GM23338 (cell line): ENCODE measurements at regions not wholly inside any gene's neighbourhood (a gene's known extent, or its start where the extent isn't known, plus 50 kb on each side); places are given as distances from the start of the nearest gene placed in this dataset.

Source experiments
- CREB1 ChIP-seq: fragments of 250-450 bp; sonication (Bioruptor Pico); IDR thresholded peaks from 2 replicates; pipeline ENCODE4 v1.5.0; 2020; ENCODE audit warnings: low read depth, mild to moderate bottlenecking, moderate library complexity
- CTCF ChIP-seq, 2 experiments: fragments of 200-600 bp in 1 of 2; sonication (generic) in 1 of 2; conservative IDR thresholded peaks; 2 replicates each; pipeline versions ENCODE4 v1.5.1 to v1.6.1; 2016 to 2017; ENCODE audit warnings: antibody characterized with exemption in 2 of 2, low read depth in 2 of 2, mild to moderate bottlenecking in 2 of 2, moderate library complexity in 1 of 2
- EZH2 ChIP-seq: fragments of 200-600 bp; sonication (generic); IDR thresholded peaks from one replicate; pipeline ENCODE4 v1.8.0; 2017; ENCODE audit warnings: antibody characterized with exemption, mild to moderate bottlenecking, low read depth; ENCODE audit not compliant: unreplicated experiment
- EZH2phosphoT487 ChIP-seq: fragments of 200-600 bp; sonication (generic); IDR thresholded peaks from one replicate; pipeline ENCODE4 v1.8.1; 2018; ENCODE audit warnings: antibody characterized with exemption; ENCODE audit not compliant: unreplicated experiment
- JUNB ChIP-seq: IDR thresholded peaks from one replicate; pipeline ENCODE4 v1.6.1; 2016; ENCODE audit warnings: antibody characterized with exemption; ENCODE audit not compliant: unreplicated experiment
- NANOG ChIP-seq: IDR thresholded peaks from 2 replicates; pipeline ENCODE4 v1.6.1; 2016; ENCODE audit warnings: antibody characterized with exemption, borderline replicate concordance
- POLR2AphosphoS5 ChIP-seq: IDR thresholded peaks from 2 replicates; pipeline ENCODE4 v1.6.1; 2016; ENCODE audit warnings: antibody characterized with exemption, low read depth
- REST ChIP-seq: IDR thresholded peaks from one replicate; pipeline ENCODE4 v1.6.1; 2018; ENCODE audit warnings: antibody characterized with exemption; ENCODE audit not compliant: unreplicated experiment
- STAT1 ChIP-seq: IDR thresholded peaks from one replicate; pipeline ENCODE4 v1.6.1; 2016; ENCODE audit warnings: antibody characterized with exemption; ENCODE audit not compliant: unreplicated experiment
- ZNF331 ChIP-seq: fragments of 250-450 bp; sonication (Bioruptor Pico); IDR thresholded peaks from 2 replicates; pipeline ENCODE4 v1.5.0; 2020; ENCODE audit warnings: low read depth, mild to moderate bottlenecking, moderate library complexity
- ZNF462 ChIP-seq: fragments of 250-450 bp; sonication (Bioruptor Pico); IDR thresholded peaks from 2 replicates; pipeline ENCODE4 v1.5.0; 2020; ENCODE audit warnings: mild to moderate bottlenecking, moderate library complexity

GRCh38 chr19:29054886-29055675, 157.9 kb downstream of the UQCRFS1 start:
- TF ChIP-seq CTCF (conservative IDR thresholded peaks at IDR 0.05; ENCODE audit: low read depth in 2 of 2) (no peak), REST (no peak), EZH2 (no peak), EZH2phosphoT487 (no peak), NANOG (no peak), POLR2AphosphoS5 (no peak), ZNF462 (CRISPR knock-in tag) (no peak), JUNB (no peak), ZNF331 (no peak), STAT1 (no peak), CREB1 (no peak)
